ENCODE measurements at regions not wholly inside any gene's neighbourhood (a gene's known extent, or its start where the extent isn't known, plus 50 kb on each side); places are given as distances from the start of the nearest gene placed in this dataset.
"Not testable (repeated sequence)": the region's sequence is repeated elsewhere in the genome, so short reads cannot be mapped to it uniquely, and the experiment has no call there.

DNA sequence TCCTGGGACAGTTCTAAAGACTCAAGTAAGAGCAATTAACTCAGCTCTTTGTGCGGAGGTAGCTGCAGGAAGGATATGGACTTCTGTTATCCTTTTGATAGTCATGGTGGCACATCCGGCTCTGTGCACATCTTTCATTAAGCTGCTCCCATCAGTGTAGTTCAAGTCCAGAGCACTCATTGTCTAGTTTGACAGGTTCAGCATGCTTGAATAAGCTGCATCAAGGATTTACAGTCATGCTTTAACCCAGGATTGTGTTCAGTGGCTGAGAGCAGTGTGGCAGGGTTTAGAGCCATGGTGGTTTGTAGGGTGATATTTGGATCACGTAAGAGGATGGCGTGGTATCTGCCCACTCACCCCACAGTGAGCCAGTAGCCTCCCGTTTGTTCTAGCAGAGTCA lies 435.0 kb upstream of the NPAP1 start:
- TF ChIP-seq, protein P1, sequence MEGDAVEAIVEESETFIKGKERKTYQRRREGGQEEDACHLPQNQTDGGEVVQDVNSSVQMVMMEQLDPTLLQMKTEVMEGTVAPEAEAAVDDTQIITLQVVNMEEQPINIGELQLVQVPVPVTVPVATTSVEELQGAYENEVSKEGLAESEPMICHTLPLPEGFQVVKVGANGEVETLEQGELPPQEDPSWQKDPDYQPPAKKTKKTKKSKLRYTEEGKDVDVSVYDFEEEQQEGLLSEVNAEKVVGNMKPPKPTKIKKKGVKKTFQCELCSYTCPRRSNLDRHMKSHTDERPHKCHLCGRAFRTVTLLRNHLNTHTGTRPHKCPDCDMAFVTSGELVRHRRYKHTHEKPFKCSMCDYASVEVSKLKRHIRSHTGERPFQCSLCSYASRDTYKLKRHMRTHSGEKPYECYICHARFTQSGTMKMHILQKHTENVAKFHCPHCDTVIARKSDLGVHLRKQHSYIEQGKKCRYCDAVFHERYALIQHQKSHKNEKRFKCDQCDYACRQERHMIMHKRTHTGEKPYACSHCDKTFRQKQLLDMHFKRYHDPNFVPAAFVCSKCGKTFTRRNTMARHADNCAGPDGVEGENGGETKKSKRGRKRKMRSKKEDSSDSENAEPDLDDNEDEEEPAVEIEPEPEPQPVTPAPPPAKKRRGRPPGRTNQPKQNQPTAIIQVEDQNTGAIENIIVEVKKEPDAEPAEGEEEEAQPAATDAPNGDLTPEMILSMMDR (IDR thresholded peaks at IDR 0.05) = not testable (repeated sequence)
- not testable (repeated sequence) for TF ChIP-seq POLR2AphosphoS5 (IDR thresholded peaks at IDR 0.05; ENCODE audit: low read depth, low read length); SIN3A (IDR thresholded peaks at IDR 0.05; ENCODE audit: borderline replicate concordance, insufficient read depth, low read depth, low read length); TCF7L2 (IDR thresholded peaks at IDR 0.05; ENCODE audit: low read depth, low read length)
- TF ChIP-seq, protein P2, sequence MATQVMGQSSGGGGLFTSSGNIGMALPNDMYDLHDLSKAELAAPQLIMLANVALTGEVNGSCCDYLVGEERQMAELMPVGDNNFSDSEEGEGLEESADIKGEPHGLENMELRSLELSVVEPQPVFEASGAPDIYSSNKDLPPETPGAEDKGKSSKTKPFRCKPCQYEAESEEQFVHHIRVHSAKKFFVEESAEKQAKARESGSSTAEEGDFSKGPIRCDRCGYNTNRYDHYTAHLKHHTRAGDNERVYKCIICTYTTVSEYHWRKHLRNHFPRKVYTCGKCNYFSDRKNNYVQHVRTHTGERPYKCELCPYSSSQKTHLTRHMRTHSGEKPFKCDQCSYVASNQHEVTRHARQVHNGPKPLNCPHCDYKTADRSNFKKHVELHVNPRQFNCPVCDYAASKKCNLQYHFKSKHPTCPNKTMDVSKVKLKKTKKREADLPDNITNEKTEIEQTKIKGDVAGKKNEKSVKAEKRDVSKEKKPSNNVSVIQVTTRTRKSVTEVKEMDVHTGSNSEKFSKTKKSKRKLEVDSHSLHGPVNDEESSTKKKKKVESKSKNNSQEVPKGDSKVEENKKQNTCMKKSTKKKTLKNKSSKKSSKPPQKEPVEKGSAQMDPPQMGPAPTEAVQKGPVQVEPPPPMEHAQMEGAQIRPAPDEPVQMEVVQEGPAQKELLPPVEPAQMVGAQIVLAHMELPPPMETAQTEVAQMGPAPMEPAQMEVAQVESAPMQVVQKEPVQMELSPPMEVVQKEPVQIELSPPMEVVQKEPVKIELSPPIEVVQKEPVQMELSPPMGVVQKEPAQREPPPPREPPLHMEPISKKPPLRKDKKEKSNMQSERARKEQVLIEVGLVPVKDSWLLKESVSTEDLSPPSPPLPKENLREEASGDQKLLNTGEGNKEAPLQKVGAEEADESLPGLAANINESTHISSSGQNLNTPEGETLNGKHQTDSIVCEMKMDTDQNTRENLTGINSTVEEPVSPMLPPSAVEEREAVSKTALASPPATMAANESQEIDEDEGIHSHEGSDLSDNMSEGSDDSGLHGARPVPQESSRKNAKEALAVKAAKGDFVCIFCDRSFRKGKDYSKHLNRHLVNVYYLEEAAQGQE (IDR thresholded peaks at IDR 0.05; ENCODE audit: insufficient read depth in 1 of 2, low read depth in 2 of 2, low read length in 1 of 2) = not testable (repeated sequence)
